ENCODE measurements at regions not wholly inside any gene's neighbourhood (a gene's known extent, or its start where the extent isn't known, plus 50 kb on each side); places are given as distances from the start of the nearest gene placed in this dataset.

DNA sequence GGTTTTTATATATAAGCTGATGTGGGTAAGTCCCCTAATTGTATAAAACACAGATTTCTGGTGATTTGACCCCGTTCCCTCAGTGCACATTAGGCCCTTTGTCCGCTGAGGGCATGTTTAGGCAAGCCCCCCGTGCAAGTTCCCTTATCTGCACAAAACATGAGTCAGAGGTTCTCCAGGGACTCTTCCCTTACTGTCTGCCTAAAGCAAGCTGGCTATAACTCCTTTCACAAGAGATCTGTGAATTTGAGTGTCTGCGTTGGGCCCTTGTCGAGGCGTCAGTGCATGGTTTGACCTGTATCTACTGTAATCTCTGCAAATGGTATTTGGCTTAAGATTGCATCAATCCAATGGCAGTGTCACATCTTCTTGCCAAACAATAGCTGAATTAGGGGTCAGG lies 712.8 kb downstream of the CDH8 start:
- no peak for DNase-seq (ENCODE audit: low read depth)

DNA sequence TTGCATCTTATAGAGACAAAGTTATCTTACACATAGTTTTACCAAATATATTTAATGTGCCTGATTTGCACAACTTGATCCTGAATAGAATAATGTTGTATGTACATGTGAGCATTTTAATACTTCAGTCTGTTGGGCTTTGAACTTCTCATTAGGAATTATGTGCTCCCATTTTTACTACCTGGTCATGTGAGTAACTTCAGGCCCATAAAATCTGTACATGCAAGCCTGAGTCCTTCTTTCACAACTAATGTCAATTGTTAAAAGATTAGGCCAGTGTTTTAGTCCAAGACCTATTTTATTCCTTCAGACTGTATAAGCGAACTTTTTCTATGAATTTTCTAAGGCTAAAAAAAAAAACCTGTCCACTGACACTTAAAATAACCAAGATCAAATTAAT lies 715.4 kb downstream of the CDH8 start:
- DNase-seq (ENCODE audit: low read depth): no peak

DNA sequence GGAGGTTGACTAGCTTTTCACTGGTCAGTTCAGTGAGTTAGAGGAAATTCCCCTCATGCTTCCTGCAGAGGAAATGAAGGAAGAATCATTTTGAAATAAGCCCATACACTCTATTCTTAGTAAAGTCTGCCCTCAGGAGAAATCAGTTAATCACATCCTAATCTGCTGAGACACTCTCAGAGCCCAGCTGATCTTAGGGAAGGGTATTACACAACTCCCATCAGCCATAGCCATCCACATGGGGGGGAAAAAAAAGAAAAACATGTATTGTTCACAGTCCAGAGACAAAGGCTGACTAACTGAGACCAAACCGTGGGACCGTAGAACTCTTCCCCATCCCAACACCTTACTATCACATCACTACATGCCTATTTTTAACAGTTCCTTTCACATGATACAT lies 722.3 kb downstream of the CDH8 start:
- no peak for DNase-seq (ENCODE audit: low read depth)

DNA sequence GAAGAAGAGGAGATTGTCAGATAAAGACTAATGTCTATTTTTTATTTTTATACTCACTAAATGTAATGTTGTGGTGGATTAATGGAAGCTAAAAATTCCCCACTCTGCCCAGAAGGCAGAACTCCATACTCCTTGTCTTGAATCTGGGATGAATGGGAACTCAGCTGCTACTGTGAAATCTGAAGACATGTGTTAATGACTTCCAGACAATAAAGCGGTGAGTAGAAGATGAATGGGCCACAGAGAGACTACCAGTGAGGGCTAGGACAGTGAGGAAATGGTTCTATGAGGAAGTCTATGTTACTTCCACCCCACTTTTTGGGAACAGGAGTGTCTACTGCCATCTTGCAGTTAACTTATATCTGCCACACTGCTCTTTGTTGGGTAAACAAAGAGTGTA lies 726.9 kb downstream of the CDH8 start:
- no peak for DNase-seq (ENCODE audit: low read depth)

DNA sequence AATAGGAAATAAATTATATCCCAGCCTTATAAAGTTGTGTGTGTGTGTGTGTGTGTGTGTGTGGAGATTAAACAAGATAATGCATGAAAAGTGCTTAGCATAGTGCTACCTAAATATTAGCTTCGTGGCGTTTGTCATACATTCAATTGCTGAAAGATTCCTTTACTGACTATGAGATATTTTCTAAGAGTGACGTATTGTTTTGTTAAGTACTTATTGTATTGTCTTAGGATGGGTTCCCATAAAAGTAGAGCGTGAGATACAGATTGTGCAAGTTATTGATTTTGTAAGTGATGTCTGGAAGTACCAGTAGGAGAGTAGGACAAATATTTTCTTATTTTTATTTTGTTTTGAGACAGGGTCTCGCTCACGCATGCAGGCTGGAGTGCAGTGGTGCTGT lies 730.0 kb downstream of the CDH8 start:
- no peak for DNase-seq (ENCODE audit: low read depth)

- DNase-seq (ENCODE audit: low read depth): no peak
Observed at GRCh38 chr16:61296814-61297213, 739.4 kb downstream of the CDH8 start.

GRCh38 chr16:61296305-61296704 lies 739.9 kb downstream of the CDH8 start:
- no peak for DNase-seq (ENCODE audit: low read depth)

- peak; percentile 17 for DNase-seq (ENCODE audit: low read depth)
Observed at GRCh38 chr16:61295311-61295710, 740.9 kb downstream of the CDH8 start.

GRCh38 chr16:61289141-61289540 lies 747.1 kb downstream of the CDH8 start:
- no peak for DNase-seq (ENCODE audit: low read depth)

DNA sequence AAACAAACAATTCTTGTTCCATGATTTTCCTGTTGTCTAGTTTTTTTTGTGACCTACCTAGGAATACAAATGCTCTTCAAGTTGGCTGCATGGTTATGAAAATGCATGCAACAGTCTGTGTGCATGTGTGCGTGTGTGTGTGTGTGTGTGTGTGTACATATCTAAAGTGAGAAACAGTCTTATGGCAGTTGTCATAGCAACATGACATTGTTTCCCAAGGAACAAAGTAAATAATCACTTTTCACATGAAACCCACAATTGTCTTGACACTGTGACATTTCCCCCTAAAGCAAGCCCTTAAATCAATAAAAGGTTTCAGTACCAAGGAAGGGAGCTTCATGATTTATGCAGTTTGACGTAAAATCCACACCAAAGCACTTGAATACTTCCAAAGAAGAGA lies 758.4 kb downstream of the CDH8 start:
- DNase-seq (ENCODE audit: low read depth): no peak

- DNase-seq (ENCODE audit: low read depth): no peak
Observed at GRCh38 chr16:61274211-61274610, 762.0 kb downstream of the CDH8 start.

- DNase-seq (ENCODE audit: low read depth): no peak
Observed at GRCh38 chr16:61270726-61271125, 765.5 kb downstream of the CDH8 start.

- DNase-seq (ENCODE audit: low read depth): no peak
Observed at GRCh38 chr16:61263400-61263799, 772.8 kb downstream of the CDH8 start.

- DNase-seq (ENCODE audit: low read depth): no peak
Observed at GRCh38 chr16:61261315-61261714, 774.9 kb downstream of the CDH8 start.

- no peak for DNase-seq (ENCODE audit: low read depth)
Observed at GRCh38 chr16:61246592-61246991, 789.6 kb downstream of the CDH8 start.

- DNase-seq (ENCODE audit: low read depth): no peak
Observed at GRCh38 chr16:61243954-61244353, 792.3 kb downstream of the CDH8 start.

- DNase-seq (ENCODE audit: low read depth): no peak
Observed at GRCh38 chr16:61237884-61238485, 798.3 kb downstream of the CDH8 start.

GRCh38 chr16:61233713-61234112 lies 802.5 kb downstream of the CDH8 start:
- DNase-seq (ENCODE audit: low read depth): no peak

GRCh38 chr16:61228371-61228770 lies 807.9 kb downstream of the CDH8 start:
- DNase-seq (ENCODE audit: low read depth): no peak

- DNase-seq (ENCODE audit: low read depth): no peak
Observed at GRCh38 chr16:61215605-61216004, 820.6 kb downstream of the CDH8 start.

GRCh38 chr16:61214780-61215179 lies 821.5 kb downstream of the CDH8 start:
- no peak for DNase-seq (ENCODE audit: low read depth)

GRCh38 chr16:61210076-61210475 lies 826.2 kb downstream of the CDH8 start:
- no peak for DNase-seq (ENCODE audit: low read depth)

DNA sequence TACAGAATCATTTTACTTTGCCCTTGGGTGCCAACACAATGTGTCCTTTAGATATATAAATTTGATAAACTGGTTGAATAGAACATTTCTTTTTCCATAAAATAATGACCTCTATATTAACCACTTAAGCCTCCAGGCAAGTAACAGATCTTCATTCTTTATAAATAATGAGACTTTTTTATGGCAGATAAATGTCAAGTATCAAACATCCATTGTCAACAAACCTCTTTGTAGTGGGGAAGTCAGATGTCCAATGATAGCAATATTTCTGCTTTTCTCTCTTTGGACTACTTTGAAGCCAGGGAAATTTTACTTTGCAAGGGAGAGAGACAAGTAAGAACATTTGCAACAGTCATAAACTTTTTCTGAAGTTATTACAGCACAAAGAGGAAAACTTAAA lies 841.2 kb downstream of the CDH8 start:
- DNase-seq (ENCODE audit: low read depth): no peak

DNA sequence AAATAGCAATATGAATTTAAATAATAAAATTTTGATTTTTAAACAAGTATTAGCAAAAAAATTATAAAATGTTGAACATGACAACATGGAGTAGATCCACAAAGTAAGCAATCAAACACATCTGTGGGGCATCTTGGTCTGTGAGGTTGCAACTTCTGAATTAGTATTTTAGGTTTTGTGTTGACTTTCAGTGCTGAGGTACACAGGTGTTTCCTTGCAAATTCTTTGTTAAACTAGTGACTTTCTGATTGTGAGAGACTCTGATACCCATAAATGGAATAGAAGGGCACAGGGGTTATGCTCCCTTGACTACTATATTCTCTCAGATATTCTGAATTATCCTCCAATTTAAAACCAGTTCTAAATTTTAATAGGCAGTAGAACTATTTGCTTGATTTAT lies 841.7 kb downstream of the CDH8 start:
- DNase-seq (ENCODE audit: low read depth): no peak

DNA sequence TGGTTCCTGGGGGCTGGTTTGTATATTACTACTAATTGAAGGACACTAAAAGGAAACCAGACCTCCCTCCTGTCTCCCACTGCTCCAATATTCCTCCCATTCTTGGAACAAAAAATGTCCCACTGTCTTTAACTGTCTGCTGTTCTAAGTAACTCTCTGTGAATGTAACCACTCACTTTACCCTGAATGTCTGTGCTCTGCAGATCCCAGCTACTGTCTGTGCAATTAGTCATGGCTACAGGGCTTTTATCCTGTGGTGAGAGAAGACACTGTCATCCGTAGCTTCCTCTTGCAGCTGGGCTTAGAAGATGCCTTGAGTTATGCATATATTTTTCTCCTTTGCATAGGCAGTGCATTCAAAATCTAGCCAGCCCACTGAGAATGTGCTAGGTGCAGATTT lies 853.8 kb downstream of the CDH8 start:
- no peak for DNase-seq (ENCODE audit: low read depth)
